ENCODE measurements at regions not wholly inside any gene's neighbourhood (a gene's known extent, or its start where the extent isn't known, plus 50 kb on each side); places are given as distances from the start of the nearest gene placed in this dataset.
"Not testable (repeated sequence)": the region's sequence is repeated elsewhere in the genome, so short reads cannot be mapped to it uniquely, and the experiment has no call there.

GRCh38 chr4:72635931-72636330 lies 66.9 kb upstream of the ADAMTS3 start:
- TF ChIP-seq ARNT (IDR thresholded peaks at IDR 0.05); CTBP1 (IDR thresholded peaks at IDR 0.05; ENCODE audit: borderline replicate concordance); BHLHE40 (IDR thresholded peaks at IDR 0.05; ENCODE audit: borderline replicate concordance); ZNF384 (IDR thresholded peaks at IDR 0.05); SP1 (IDR thresholded peaks at IDR 0.05); FOXM1 (IDR thresholded peaks at IDR 0.05; ENCODE audit: borderline replicate concordance); LEF1 (IDR thresholded peaks at IDR 0.05; ENCODE audit: borderline replicate concordance); PKNOX1 (IDR thresholded peaks at IDR 0.05); FOXA1 (IDR thresholded peaks at IDR 0.05): not testable (repeated sequence)
